Prostate gland (tissue), 2 donors: ENCODE measurements at regions not wholly inside any gene's neighbourhood (a gene's known extent, or its start where the extent isn't known, plus 50 kb on each side); places are given as distances from the start of the nearest gene placed in this dataset.

ENCODE experiments used
- POLR2A ChIP-seq: fragments of 450-650 bp; IDR thresholded peaks from one replicate; pipeline ENCODE4 v1.6.1; 2016; ENCODE audit warnings: antibody characterized with exemption, mild to moderate bottlenecking
- TF ChIP-seq, protein P1 (sequence below), 4 experiments: fragments of 200-600 bp in 2 of 4; fragments of 450-650 bp in 2 of 4; sonication (generic) in 2 of 4; IDR thresholded peaks; 1 replicate in 3 of 4; 2 replicates in 1 of 4; pipeline ENCODE4 v1.5.1; 2016 to 2019; ENCODE audit warnings: antibody characterized with exemption in 4 of 4, mild to moderate bottlenecking in 2 of 4, moderate library complexity in 2 of 4

DNA sequence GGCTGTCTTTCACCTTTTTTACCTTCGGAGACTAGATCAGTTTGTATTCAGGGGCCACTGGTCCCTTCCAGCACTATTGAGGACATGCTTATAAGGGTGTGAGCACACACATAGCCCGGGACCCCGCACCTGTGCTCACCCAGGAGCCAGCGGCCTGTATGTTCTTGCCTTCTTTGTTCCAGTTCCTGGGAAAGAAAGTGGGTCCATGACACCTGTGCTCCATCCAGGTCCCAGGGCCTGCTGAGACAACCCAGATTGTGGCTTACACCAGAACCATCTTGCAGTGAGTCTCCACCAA lies 207.8 kb downstream of the TOMM20 start:
- TF ChIP-seq, protein P1, sequence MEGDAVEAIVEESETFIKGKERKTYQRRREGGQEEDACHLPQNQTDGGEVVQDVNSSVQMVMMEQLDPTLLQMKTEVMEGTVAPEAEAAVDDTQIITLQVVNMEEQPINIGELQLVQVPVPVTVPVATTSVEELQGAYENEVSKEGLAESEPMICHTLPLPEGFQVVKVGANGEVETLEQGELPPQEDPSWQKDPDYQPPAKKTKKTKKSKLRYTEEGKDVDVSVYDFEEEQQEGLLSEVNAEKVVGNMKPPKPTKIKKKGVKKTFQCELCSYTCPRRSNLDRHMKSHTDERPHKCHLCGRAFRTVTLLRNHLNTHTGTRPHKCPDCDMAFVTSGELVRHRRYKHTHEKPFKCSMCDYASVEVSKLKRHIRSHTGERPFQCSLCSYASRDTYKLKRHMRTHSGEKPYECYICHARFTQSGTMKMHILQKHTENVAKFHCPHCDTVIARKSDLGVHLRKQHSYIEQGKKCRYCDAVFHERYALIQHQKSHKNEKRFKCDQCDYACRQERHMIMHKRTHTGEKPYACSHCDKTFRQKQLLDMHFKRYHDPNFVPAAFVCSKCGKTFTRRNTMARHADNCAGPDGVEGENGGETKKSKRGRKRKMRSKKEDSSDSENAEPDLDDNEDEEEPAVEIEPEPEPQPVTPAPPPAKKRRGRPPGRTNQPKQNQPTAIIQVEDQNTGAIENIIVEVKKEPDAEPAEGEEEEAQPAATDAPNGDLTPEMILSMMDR (IDR thresholded peaks at IDR 0.05) = no peak
- no peak for TF ChIP-seq POLR2A
